NCI-H1048 (cell line): ENCODE measurements at regions not wholly inside any gene's neighbourhood (a gene's known extent, or its start where the extent isn't known, plus 50 kb on each side); places are given as distances from the start of the nearest gene placed in this dataset.

Experiments used
- DNase-seq: peaks from one replicate; lab custom pipeline; 2025; lab: John Stamatoyannopoulos, UW

- DNase-seq = no peak
These were observed 287.8 kb upstream of the SHH start for GRCh38 chr7:156100086-156100485.

DNA sequence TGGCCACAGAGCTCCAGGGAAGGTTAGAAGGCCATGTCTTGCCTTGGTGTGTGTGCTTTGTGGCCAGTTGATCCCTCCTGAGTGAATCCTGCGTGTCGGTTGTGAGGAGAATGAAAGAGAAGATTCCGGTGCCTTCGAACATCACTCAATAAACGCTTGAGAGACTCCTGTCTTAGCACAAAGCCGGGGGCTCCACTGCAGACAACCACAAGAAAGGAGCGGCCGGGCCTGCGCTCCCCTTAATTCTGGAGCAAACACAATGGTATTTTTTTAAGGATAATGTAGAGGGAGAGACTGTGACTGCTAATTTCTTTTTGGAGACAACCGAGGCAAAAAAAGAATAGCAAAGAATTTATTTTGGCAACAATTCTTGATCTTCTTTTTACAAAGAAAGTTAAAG is 286.8 kb upstream of the SHH start:
- no peak for DNase-seq

DNA sequence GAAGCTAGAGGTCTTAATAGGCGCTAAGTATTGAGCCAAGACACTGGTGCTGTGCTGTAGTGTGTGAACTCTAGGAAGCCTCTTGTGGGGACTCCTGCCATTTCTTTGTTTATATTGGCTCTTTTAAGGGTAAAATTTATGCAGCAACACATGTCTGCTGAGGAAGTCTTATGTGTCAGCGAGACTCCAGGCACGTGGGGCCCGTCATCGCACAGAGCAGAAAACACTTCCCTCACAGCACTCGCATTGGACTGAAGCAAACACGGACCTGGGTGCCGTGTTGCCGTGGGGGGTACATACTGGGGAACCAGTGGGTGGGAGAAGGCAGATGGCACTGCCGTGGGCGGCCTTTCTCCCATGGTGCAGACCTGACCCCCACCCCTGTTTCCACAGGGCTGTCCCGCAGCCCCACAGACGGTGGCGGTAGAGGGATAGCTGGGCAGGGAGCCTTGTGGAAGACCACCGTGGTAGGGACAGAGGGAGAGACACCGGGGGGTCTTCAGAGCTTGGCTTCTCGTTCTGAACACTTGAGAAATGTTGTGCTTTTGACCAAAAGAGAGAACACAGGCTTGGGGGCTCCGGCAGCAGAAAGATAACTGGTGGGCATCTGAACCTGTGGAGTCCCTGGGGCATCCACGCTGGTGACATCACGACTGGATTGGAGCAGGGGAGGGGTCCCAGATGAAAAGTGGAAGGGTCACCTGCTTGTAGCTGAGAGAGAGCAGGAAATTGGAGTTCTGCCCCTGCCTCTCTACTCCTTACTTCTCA is 284.7 kb upstream of the SHH start:
- no peak for DNase-seq

GRCh38 chr7:156095908-156096539 is 283.8 kb upstream of the SHH start:
- no peak for DNase-seq

GRCh38 chr7:156094350-156095146 is 282.3 kb upstream of the SHH start:
- DNase-seq = no peak

GRCh38 chr7:156092307-156092706 is 280.0 kb upstream of the SHH start:
- DNase-seq = no peak

- no peak for DNase-seq
These were observed 279.3 kb upstream of the SHH start for GRCh38 chr7:156091519-156092080.

DNA sequence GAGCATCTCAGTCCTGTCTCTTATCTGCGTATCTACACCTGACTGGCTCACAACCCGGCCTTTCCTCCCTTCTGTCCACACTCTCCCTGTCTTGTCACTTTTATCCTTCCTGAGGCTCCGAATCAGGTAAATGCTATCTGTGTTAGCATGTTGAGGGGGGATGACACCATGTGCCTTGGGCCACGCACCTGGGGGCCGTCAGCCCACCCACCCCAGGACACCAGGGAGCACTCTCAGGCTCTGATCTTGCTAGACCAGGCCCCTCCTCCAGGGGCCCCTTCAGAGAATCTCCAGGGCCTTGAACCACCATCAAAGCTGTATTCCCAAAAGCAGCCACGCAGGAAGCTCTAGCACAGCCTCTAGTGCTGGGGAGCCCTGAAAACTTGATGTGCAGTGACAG is 278.7 kb upstream of the SHH start:
- no peak for DNase-seq

GRCh38 chr7:156089222-156089621 is 277.0 kb upstream of the SHH start:
- DNase-seq = no peak

- DNase-seq = no peak
These were observed 275.9 kb upstream of the SHH start for GRCh38 chr7:156088115-156088514.

- DNase-seq = no peak
These were observed 270.1 kb upstream of the SHH start for GRCh38 chr7:156082048-156083040.

- DNase-seq = no peak
These were observed 268.3 kb upstream of the SHH start for GRCh38 chr7:156080596-156080995.

GRCh38 chr7:156080046-156080445 is 267.8 kb upstream of the SHH start:
- no peak for DNase-seq

- DNase-seq = no peak
These were observed 266.9 kb upstream of the SHH start for GRCh38 chr7:156079156-156079555.

- DNase-seq = no peak
These were observed 262.8 kb upstream of the SHH start for GRCh38 chr7:156074982-156075615.

GRCh38 chr7:156074084-156074483 is 261.8 kb upstream of the SHH start:
- no peak for DNase-seq

DNA sequence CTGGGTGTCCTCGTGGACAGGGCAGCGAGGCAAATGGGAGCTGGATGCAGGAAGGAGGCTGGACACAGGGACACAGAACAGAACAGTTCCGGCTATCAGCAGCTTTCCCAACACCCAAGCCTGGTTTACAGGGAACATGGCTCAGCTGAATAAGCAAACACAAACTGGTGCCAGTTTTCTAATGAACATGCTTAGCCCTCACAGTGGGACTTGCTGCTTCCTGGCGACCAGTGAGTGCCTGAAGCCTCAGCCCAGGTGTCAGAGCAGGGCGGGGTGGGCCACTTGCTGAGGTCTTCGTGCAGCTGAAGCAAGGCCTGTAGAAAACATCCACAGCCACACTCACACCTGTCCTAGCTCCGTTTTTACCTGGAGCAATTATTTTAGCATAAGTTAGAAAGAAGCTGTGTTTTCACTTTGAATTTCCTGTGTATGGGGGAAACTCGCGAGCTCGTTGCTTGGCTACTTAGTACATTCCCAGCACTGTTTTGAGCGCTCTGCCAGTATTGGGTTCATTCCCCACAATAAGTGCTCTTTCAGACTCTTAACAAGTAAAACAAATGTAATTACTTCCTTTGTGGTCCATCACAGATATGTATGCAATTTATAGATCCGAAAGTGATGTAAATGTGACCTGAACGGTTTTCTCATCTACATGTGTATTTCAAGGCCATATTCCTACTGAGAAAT is 261.2 kb upstream of the SHH start:
- no peak for DNase-seq

- DNase-seq = no peak
These were observed 259.3 kb upstream of the SHH start for GRCh38 chr7:156071612-156072011.

GRCh38 chr7:156069891-156070290 is 257.6 kb upstream of the SHH start:
- DNase-seq = no peak

GRCh38 chr7:156067156-156067555 is 254.9 kb upstream of the SHH start:
- DNase-seq = no peak
